NCI-H526 (cell line): ENCODE measurements at regions not wholly inside any gene's neighbourhood (a gene's known extent, or its start where the extent isn't known, plus 50 kb on each side); places are given as distances from the start of the nearest gene placed in this dataset.

Experiments used
- DNase-seq, 2 experiments: peaks; one replicate each; lab custom pipeline; 2025; lab: John Stamatoyannopoulos, UW

GRCh38 chr13:109516186-109516585, 270.2 kb downstream of the IRS2 start:
- no peak for DNase-seq

GRCh38 chr13:109510013-109510412, 276.4 kb downstream of the IRS2 start:
- DNase-seq = no peak

- DNase-seq = no peak
Observed at GRCh38 chr13:109509154-109509900, 277.1 kb downstream of the IRS2 start.

- peak; percentile 10 to 64 for DNase-seq
Observed at GRCh38 chr13:109500146-109500773, 286.1 kb downstream of the IRS2 start.

- peak; percentile 57 to 76 for DNase-seq
Observed at GRCh38 chr13:109497917-109498316, 288.5 kb downstream of the IRS2 start.

GRCh38 chr13:109496216-109496615, 290.2 kb downstream of the IRS2 start:
- no peak for DNase-seq

- peak in 1 of 2 experiments; percentile 7 for DNase-seq
Observed at GRCh38 chr13:109494925-109495369, 291.4 kb downstream of the IRS2 start.

- no peak for DNase-seq
Observed at GRCh38 chr13:109485136-109485794, 301.1 kb downstream of the IRS2 start.

GRCh38 chr13:109483284-109483683, 303.1 kb downstream of the IRS2 start:
- no peak for DNase-seq

GRCh38 chr13:109481040-109481439, 305.3 kb downstream of the IRS2 start:
- no peak for DNase-seq

- DNase-seq = no peak
Observed at GRCh38 chr13:109480011-109480955, 306.1 kb downstream of the IRS2 start.

GRCh38 chr13:109479534-109479933, 306.8 kb downstream of the IRS2 start:
- DNase-seq = no peak

- DNase-seq = no peak
Observed at GRCh38 chr13:109476001-109476400, 310.4 kb downstream of the IRS2 start.

GRCh38 chr13:109468123-109468522, 318.3 kb downstream of the IRS2 start:
- no peak for DNase-seq

- DNase-seq = no peak
Observed at GRCh38 chr13:109465148-109465547, 321.2 kb downstream of the IRS2 start.

- DNase-seq = no peak
Observed at GRCh38 chr13:109454167-109454917, 332.0 kb downstream of the IRS2 start.

- DNase-seq = no peak
Observed at GRCh38 chr13:109451726-109452125, 334.7 kb downstream of the IRS2 start.

- no peak for DNase-seq
Observed at GRCh38 chr13:109448629-109449028, 337.8 kb downstream of the IRS2 start.

- DNase-seq = no peak
Observed at GRCh38 chr13:109447667-109448066, 338.7 kb downstream of the IRS2 start.

- no peak for DNase-seq
Observed at GRCh38 chr13:109440320-109440719, 346.1 kb downstream of the IRS2 start.

GRCh38 chr13:109439813-109440212, 346.6 kb downstream of the IRS2 start:
- DNase-seq = no peak
